ENCODE measurements at regions not wholly inside any gene's neighbourhood (a gene's known extent, or its start where the extent isn't known, plus 50 kb on each side); places are given as distances from the start of the nearest gene placed in this dataset.
A peak's percentile ranks its signal among the peaks of the same experiment; 100 is the strongest.

GRCh38 chr12:63423839-63424238 lies 244.5 kb downstream of the DPY19L2 start:
- H3K27me3 Mint-ChIP-seq (ENCODE audit: low read depth) = peaks cover 4% of the 10 kb centered on the region
- peaks cover 4% of the 10 kb centered on the region for H3K36me3 Mint-ChIP-seq (ENCODE audit: low read depth)
- no peak for DNase-seq (ENCODE audit: low read depth, low spot score)
- H3K4me3 Mint-ChIP-seq = no peak overlapping the region
- H3K9me3 Mint-ChIP-seq = peaks cover 9% of the 10 kb centered on the region
- no peak overlapping the region for H3K27ac Mint-ChIP-seq (ENCODE audit: unreplicated experiment)
- no peak for TF ChIP-seq CTCF (conservative IDR thresholded peaks at IDR 0.05)
- H3K4me1 Mint-ChIP-seq = no peaks in the 10 kb centered on the region

GRCh38 chr12:63420206-63420644 lies 248.1 kb downstream of the DPY19L2 start:
- H3K4me3 Mint-ChIP-seq = no peak overlapping the region
- H3K27me3 Mint-ChIP-seq (ENCODE audit: low read depth) = peaks cover 4% of the 10 kb centered on the region
- peaks cover 4% of the 10 kb centered on the region for H3K36me3 Mint-ChIP-seq (ENCODE audit: low read depth)
- no peaks in the 10 kb centered on the region for H3K4me1 Mint-ChIP-seq
- peak; percentile 76 for TF ChIP-seq CTCF (conservative IDR thresholded peaks at IDR 0.05)
- no peak overlapping the region for H3K27ac Mint-ChIP-seq (ENCODE audit: unreplicated experiment)
- DNase-seq (ENCODE audit: low read depth, low spot score) = peak; percentile 65
- peaks cover 9% of the 10 kb centered on the region for H3K9me3 Mint-ChIP-seq

- peaks cover 7% of the 10 kb centered on the region for H3K36me3 Mint-ChIP-seq (ENCODE audit: low read depth)
- no peak overlapping the region for H3K4me3 Mint-ChIP-seq
- peaks cover 13% of the 10 kb centered on the region for H3K9me3 Mint-ChIP-seq
- DNase-seq (ENCODE audit: low read depth, low spot score) = no peak
- H3K27me3 Mint-ChIP-seq (ENCODE audit: low read depth) = peaks cover 4% of the 10 kb centered on the region
- H3K27ac Mint-ChIP-seq (ENCODE audit: unreplicated experiment) = no peak overlapping the region
- no peaks in the 10 kb centered on the region for H3K4me1 Mint-ChIP-seq
- no peak for TF ChIP-seq CTCF (conservative IDR thresholded peaks at IDR 0.05)
Observed at GRCh38 chr12:63419154-63419553, 249.1 kb downstream of the DPY19L2 start.

- TF ChIP-seq CTCF (conservative IDR thresholded peaks at IDR 0.05) = no peak
- Mint-ChIP-seq H3K4me3 (no peak overlapping the region), H3K36me3 (ENCODE audit: low read depth) (peaks cover 3% of the 10 kb centered on the region), H3K9me3 (peaks cover 7% of the 10 kb centered on the region), H3K4me1 (no peaks in the 10 kb centered on the region), H3K27me3 (ENCODE audit: low read depth) (peaks cover 4% of the 10 kb centered on the region), H3K27ac (ENCODE audit: unreplicated experiment) (no peak overlapping the region)
- DNase-seq (ENCODE audit: low read depth, low spot score) = no peak
Observed at GRCh38 chr12:63416788-63417187, 251.5 kb downstream of the DPY19L2 start.

GRCh38 chr12:63415357-63415756 lies 252.9 kb downstream of the DPY19L2 start:
- H3K27ac Mint-ChIP-seq (ENCODE audit: unreplicated experiment) = no peak overlapping the region
- H3K9me3 Mint-ChIP-seq = peaks cover 6% of the 10 kb centered on the region
- no peak overlapping the region for H3K4me3 Mint-ChIP-seq
- peaks cover 4% of the 10 kb centered on the region for H3K27me3 Mint-ChIP-seq (ENCODE audit: low read depth)
- DNase-seq (ENCODE audit: low read depth, low spot score) = no peak
- no peaks in the 10 kb centered on the region for H3K4me1 Mint-ChIP-seq
- H3K36me3 Mint-ChIP-seq (ENCODE audit: low read depth) = peaks cover 3% of the 10 kb centered on the region
- no peak for TF ChIP-seq CTCF (conservative IDR thresholded peaks at IDR 0.05)

GRCh38 chr12:63410197-63410596 lies 258.1 kb downstream of the DPY19L2 start:
- peaks cover 3% of the 10 kb centered on the region for H3K36me3 Mint-ChIP-seq (ENCODE audit: low read depth)
- no peak overlapping the region for H3K4me3 Mint-ChIP-seq
- H3K27me3 Mint-ChIP-seq (ENCODE audit: low read depth) = no peaks in the 10 kb centered on the region
- H3K9me3 Mint-ChIP-seq = peaks cover 8% of the 10 kb centered on the region
- DNase-seq (ENCODE audit: low read depth, low spot score) = no peak
- no peak for TF ChIP-seq CTCF (conservative IDR thresholded peaks at IDR 0.05)
- no peak overlapping the region for H3K27ac Mint-ChIP-seq (ENCODE audit: unreplicated experiment)
- no peaks in the 10 kb centered on the region for H3K4me1 Mint-ChIP-seq

Measured in neural crest cell (in vitro differentiated cells).